MM.1S (cell line): ENCODE measurements at regions not wholly inside any gene's neighbourhood (a gene's known extent, or its start where the extent isn't known, plus 50 kb on each side); places are given as distances from the start of the nearest gene placed in this dataset.

Experiments used
- EZH2 ChIP-seq: fragments of 300-600 bp; sonication (generic); optimal IDR thresholded peaks from 2 replicates; pipeline ENCODE3; 2017; ENCODE audit warnings: low read depth, mild to moderate bottlenecking, antibody characterized with exemption, low read length, mixed read lengths
- TF ChIP-seq, protein P1 (sequence below): fragments of 300-600 bp; sonication (generic); IDR thresholded peaks from 2 replicates; pipeline ENCODE4 v1.5.1; 2016; ENCODE audit warnings: antibody characterized with exemption, low read length, mixed read lengths

DNA sequence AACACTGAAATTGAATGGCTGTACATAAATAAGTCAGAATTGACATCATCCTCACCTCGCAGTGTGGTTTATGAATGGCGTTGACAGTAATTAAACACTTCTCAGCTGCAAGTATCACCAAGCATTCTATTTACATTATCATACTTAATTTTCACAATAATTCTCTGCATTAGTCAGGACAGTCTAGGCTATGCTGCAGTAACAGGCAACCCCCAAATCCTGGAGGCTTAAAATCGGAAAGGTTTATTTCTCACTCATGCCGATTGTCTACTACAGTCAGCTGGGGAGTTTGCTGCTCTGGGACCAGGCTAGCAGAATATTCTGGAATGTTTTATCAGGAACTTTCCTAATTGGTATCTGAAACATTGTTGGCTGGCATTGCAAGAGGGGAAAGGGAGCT is 493.2 kb upstream of the ERCC4 start:
- TF ChIP-seq, protein P1, sequence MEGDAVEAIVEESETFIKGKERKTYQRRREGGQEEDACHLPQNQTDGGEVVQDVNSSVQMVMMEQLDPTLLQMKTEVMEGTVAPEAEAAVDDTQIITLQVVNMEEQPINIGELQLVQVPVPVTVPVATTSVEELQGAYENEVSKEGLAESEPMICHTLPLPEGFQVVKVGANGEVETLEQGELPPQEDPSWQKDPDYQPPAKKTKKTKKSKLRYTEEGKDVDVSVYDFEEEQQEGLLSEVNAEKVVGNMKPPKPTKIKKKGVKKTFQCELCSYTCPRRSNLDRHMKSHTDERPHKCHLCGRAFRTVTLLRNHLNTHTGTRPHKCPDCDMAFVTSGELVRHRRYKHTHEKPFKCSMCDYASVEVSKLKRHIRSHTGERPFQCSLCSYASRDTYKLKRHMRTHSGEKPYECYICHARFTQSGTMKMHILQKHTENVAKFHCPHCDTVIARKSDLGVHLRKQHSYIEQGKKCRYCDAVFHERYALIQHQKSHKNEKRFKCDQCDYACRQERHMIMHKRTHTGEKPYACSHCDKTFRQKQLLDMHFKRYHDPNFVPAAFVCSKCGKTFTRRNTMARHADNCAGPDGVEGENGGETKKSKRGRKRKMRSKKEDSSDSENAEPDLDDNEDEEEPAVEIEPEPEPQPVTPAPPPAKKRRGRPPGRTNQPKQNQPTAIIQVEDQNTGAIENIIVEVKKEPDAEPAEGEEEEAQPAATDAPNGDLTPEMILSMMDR: no peak
- no peak for TF ChIP-seq EZH2
